ENCODE measurements at regions not wholly inside any gene's neighbourhood (a gene's known extent, or its start where the extent isn't known, plus 50 kb on each side); places are given as distances from the start of the nearest gene placed in this dataset.

DNA sequence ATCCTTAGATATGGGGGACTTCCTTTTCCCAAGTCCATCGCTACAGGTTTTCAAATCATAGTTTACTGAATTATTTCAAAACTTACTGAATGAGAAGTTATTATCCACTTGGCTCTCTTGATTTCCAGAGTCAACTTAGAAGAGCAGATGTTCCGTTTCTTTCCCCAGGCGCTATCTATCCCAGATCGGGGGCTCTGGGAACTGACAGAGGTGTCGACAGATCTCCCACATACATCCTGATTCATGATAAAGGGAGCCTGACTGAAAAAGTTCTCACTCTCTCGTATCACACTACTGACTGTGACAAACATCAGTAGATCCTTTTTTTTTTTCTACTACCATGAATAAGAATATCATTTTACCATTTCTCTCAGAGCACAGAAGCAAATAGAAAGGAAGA is 654.8 kb downstream of the RNF144B start:
- TF ChIP-seq GATA2 (IDR thresholded peaks at IDR 0.05; ENCODE audit: low read depth, low read length) (no peak), GATA3 (IDR thresholded peaks at IDR 0.05; ENCODE audit: low read depth, low read length) (no peak)
